RWPE2 (cell line): ENCODE measurements at regions not wholly inside any gene's neighbourhood (a gene's known extent, or its start where the extent isn't known, plus 50 kb on each side); places are given as distances from the start of the nearest gene placed in this dataset.

Experiments
- ATAC-seq: fragments of 200-7000 bp; cut with Tn5 transposase; 3 replicates; pipeline ENCODE4 v1.9.1; 2021; ENCODE audit warnings: low read depth
- DNase-seq: peaks from one replicate; pipeline ENCODE4 v3.0.0-alpha.2; 2020; ENCODE audit warnings: low spot score
- H3K27ac ChIP-seq: fragments of 450-650 bp; 2 replicates; pipeline ENCODE4 v1.5.1; 2017; ENCODE audit warnings: mild to moderate bottlenecking; ENCODE audit not compliant: poor library complexity, severe bottlenecking
- H3K27me3 ChIP-seq: fragments of 250-450 bp; sonication (Bioruptor Pico); 2 replicates; pipeline ENCODE4 v1.5.1; 2021; ENCODE audit warnings: mild to moderate bottlenecking, moderate library complexity; ENCODE audit not compliant: insufficient read depth, poor library complexity, severe bottlenecking
- H3K36me3 ChIP-seq: fragments of 250-450 bp; sonication (Bioruptor Pico); 2 replicates; pipeline ENCODE4 v1.5.1; 2020; ENCODE audit warnings: low read depth, mild to moderate bottlenecking, moderate library complexity
- H3K4me1 ChIP-seq: fragments of 250-450 bp; sonication (Bioruptor Pico); 2 replicates; pipeline ENCODE4 v1.5.1; 2021; ENCODE audit warnings: mild to moderate bottlenecking, moderate library complexity; ENCODE audit not compliant: insufficient read depth, poor library complexity, severe bottlenecking
- H3K4me3 ChIP-seq: fragments of 250-450 bp; sonication (Bioruptor Pico); 2 replicates; pipeline ENCODE4 v1.5.1; 2021; ENCODE audit warnings: mild to moderate bottlenecking, moderate library complexity; ENCODE audit not compliant: severe bottlenecking
- H3K9me3 ChIP-seq: fragments of 250-450 bp; sonication (Bioruptor Pico); 2 replicates; pipeline ENCODE4 v1.5.1; 2021; ENCODE audit warnings: mild to moderate bottlenecking, moderate library complexity; ENCODE audit not compliant: severe bottlenecking
- CTCF ChIP-seq: fragments of 450-650 bp; IDR thresholded peaks from one replicate; pipeline ENCODE4 v1.5.1; 2017; ENCODE audit warnings: mild to moderate bottlenecking, moderate library complexity; ENCODE audit not compliant: poor library complexity, severe bottlenecking

- no peaks in the 10 kb centered on the region for H3K27me3 ChIP-seq
- no peaks in the 10 kb centered on the region for H3K36me3 ChIP-seq
- H3K27ac ChIP-seq: no peak overlapping the region
- no peak for DNase-seq
- H3K9me3 ChIP-seq: no peaks in the 10 kb centered on the region
- H3K4me3 ChIP-seq: no peak overlapping the region
- peaks cover 16% of the 10 kb centered on the region for H3K4me1 ChIP-seq
- no peak for ATAC-seq
- no peak for TF ChIP-seq CTCF
Observed at GRCh38 chr13:33545492-33545891, 259.9 kb upstream of the STARD13 start.

GRCh38 chr13:33547035-33547434 lies 261.5 kb upstream of the STARD13 start:
- TF ChIP-seq CTCF: no peak

GRCh38 chr13:33548069-33548468 lies 262.5 kb upstream of the STARD13 start:
- Histone ChIP-seq H3K4me3 (no peak overlapping the region), H3K27ac (no peak overlapping the region), H3K9me3 (no peaks in the 10 kb centered on the region), H3K27me3 (no peaks in the 10 kb centered on the region), H3K36me3 (no peaks in the 10 kb centered on the region), H3K4me1 (peaks cover 16% of the 10 kb centered on the region)
- no peak for TF ChIP-seq CTCF
- no peak for DNase-seq
- ATAC-seq: no peak

More at GRCh38 chr13:33547035-33547434, 261.5 kb upstream of the STARD13 start:
- H3K4me1 ChIP-seq: peaks cover 16% of the 10 kb centered on the region
- no peaks in the 10 kb centered on the region for H3K9me3 ChIP-seq
- H3K36me3 ChIP-seq: no peaks in the 10 kb centered on the region
- ATAC-seq (no peak), DNase-seq (no peak)
- H3K4me3 ChIP-seq: no peak overlapping the region
- no peaks in the 10 kb centered on the region for H3K27me3 ChIP-seq
- H3K27ac ChIP-seq: no peak overlapping the region

GRCh38 chr13:33550276-33550675 lies 264.7 kb upstream of the STARD13 start:
- Histone ChIP-seq H3K36me3 (no peaks in the 10 kb centered on the region), H3K27ac (no peak overlapping the region), H3K27me3 (no peaks in the 10 kb centered on the region), H3K4me1 (peaks cover 3% of the 10 kb centered on the region), H3K9me3 (no peaks in the 10 kb centered on the region), H3K4me3 (no peak overlapping the region)
- DNase-seq: no peak
- ATAC-seq: no peak
- no peak for TF ChIP-seq CTCF

GRCh38 chr13:33550885-33551284 lies 265.3 kb upstream of the STARD13 start:
- ATAC-seq: no peak
- TF ChIP-seq CTCF: no peak

More at GRCh38 chr13:33550885-33551284, 265.3 kb upstream of the STARD13 start:
- Histone ChIP-seq H3K9me3 (no peaks in the 10 kb centered on the region), H3K27ac (no peak overlapping the region), H3K4me3 (no peak overlapping the region), H3K4me1 (peaks cover 3% of the 10 kb centered on the region), H3K36me3 (no peaks in the 10 kb centered on the region), H3K27me3 (no peaks in the 10 kb centered on the region)
- DNase-seq: no peak
